Vagina (tissue), 2 donors: ENCODE measurements at regions not wholly inside any gene's neighbourhood (a gene's known extent, or its start where the extent isn't known, plus 50 kb on each side); places are given as distances from the start of the nearest gene placed in this dataset.

ENCODE experiments used
- DNase-seq, 2 donors: peaks; one replicate each; pipeline ENCODE4 v3.0.0-alpha.2; 2017; ENCODE audit errors: extremely low spot score in 2 of 2
- H3K27ac ChIP-seq: fragments of 200-600 bp; sonication (generic); one replicate; pipeline ENCODE4 v1.5.1; 2019
- H3K27me3 ChIP-seq: fragments of 200-600 bp; sonication (generic); one replicate; pipeline ENCODE4 v1.5.1; 2019
- H3K36me3 ChIP-seq, 2 donors: fragments of 200-600 bp; sonication (generic); one replicate each; pipeline ENCODE4 v1.5.1; 2017 to 2019
- H3K4me1 ChIP-seq: fragments of 200-600 bp; sonication (generic); one replicate; pipeline ENCODE4 v1.5.1; 2019
- H3K4me3 ChIP-seq, 2 donors: fragments of 200-600 bp; sonication (generic); 1 replicate in 1 of 2; 2 replicates in 1 of 2; pipeline ENCODE4 v1.5.1; 2016 to 2019
- H3K9me3 ChIP-seq: fragments of 200-600 bp; sonication (generic); one replicate; pipeline ENCODE4 v1.5.1; 2019
- POLR2A ChIP-seq, 2 donors: fragments of 450-650 bp; IDR thresholded peaks; one replicate each; pipeline ENCODE4 v1.6.1; 2017; ENCODE audit warnings: antibody characterized with exemption in 2 of 2, mild to moderate bottlenecking in 2 of 2, moderate library complexity in 2 of 2
- POLR2AphosphoS5 ChIP-seq, 2 donors: sonication (generic); formaldehyde crosslinking; IDR thresholded peaks; one replicate each; pipeline ENCODE4 v1.9.0; 2017; ENCODE audit warnings: antibody characterized with exemption in 2 of 2, mild to moderate bottlenecking in 2 of 2, low read depth in 1 of 2; ENCODE audit not compliant: insufficient read depth in 1 of 2
- intact Hi-C: fragments of 100-400 bp; cut with DNase I; formaldehyde crosslinking; loops from one replicate; pipeline ENCODE4 v1.15.1; 2023
- TF ChIP-seq, protein P1 (sequence below), 3 experiments: fragments of 450-650 bp in 2 of 3; fragments of 200-600 bp in 1 of 3; sonication (generic) in 1 of 3; IDR thresholded peaks; one replicate each; pipeline ENCODE4 v1.5.1; 2017 to 2019; ENCODE audit warnings: antibody characterized with exemption in 3 of 3, mild to moderate bottlenecking in 2 of 3, moderate library complexity in 2 of 3

DNA sequence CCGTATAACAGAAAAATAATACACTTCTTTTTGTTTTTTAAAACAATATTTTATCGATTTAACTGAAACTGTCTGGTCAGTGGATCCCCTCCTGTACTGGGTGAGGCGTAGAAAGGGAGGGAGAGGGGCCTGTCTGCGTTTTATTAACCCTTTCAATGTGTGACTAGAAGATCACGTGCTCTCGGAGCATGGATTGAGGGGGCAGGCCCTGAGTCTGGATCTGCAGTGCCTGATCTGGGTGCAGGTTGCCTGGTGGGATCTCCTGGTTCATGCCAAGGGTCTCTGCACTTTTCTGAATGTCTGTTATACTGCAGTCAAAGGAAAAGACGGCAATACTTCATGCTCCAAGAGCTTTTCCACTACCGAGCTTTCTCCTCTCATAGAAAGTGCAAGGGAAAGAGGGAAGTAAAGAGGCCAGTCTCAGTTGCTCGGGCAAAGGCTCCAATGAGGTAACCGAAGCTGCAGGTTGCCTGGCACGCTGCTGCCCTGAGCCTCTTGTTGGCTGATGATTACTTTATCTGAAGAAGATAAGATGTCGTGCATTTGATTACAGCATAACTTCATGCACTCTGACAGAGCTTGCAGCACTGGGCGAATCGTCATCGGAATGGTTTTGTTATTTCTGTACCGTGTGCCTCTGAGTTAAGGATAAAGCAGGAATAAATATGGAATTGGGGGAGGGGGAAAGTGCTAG is 167.5 kb upstream of the PMEPA1 start:
- Histone ChIP-seq H3K4me3 (no peak overlapping the region), H3K27ac (no peak overlapping the region), H3K4me1 (peaks cover 28% of the 10 kb centered on the region), H3K9me3 (no peaks in the 10 kb centered on the region), H3K36me3 (no peaks in the 10 kb centered on the region), H3K27me3 (no peaks in the 10 kb centered on the region)
- TF ChIP-seq POLR2A (IDR thresholded peaks at IDR 0.05) (no peak), POLR2AphosphoS5 (IDR thresholded peaks at IDR 0.05; ENCODE audit: insufficient read depth in 1 of 2, low read depth in 1 of 2) (no peak)
- TF ChIP-seq, protein P1, sequence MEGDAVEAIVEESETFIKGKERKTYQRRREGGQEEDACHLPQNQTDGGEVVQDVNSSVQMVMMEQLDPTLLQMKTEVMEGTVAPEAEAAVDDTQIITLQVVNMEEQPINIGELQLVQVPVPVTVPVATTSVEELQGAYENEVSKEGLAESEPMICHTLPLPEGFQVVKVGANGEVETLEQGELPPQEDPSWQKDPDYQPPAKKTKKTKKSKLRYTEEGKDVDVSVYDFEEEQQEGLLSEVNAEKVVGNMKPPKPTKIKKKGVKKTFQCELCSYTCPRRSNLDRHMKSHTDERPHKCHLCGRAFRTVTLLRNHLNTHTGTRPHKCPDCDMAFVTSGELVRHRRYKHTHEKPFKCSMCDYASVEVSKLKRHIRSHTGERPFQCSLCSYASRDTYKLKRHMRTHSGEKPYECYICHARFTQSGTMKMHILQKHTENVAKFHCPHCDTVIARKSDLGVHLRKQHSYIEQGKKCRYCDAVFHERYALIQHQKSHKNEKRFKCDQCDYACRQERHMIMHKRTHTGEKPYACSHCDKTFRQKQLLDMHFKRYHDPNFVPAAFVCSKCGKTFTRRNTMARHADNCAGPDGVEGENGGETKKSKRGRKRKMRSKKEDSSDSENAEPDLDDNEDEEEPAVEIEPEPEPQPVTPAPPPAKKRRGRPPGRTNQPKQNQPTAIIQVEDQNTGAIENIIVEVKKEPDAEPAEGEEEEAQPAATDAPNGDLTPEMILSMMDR (IDR thresholded peaks at IDR 0.05): no peak
- intact Hi-C loops: loop anchor here (10.0 kb wide), 1 partner anchor 298 kb away; no protein-coding TSS in a partner anchor
- peak; percentile 37 to 52 for DNase-seq

DNA sequence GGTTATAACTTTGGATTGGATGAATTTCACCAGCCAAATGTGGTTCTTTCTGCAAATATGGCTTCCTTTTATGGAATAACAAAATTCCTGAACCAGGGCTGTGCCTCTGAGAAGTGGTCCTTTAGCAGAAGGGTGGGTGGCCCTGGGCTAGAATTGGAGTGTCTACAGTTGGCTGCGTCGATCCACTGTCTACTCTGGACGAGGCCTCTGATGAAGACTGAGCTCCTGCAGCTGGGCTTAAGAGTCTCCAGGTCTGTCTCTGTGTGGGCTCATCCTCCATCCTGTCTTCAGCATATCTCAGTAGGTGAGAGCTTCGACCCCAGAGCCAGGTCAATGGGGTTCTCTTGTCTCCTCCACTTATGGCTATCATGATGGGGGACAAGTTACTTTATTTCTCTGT is 166.3 kb upstream of the PMEPA1 start:
- TF ChIP-seq POLR2A (IDR thresholded peaks at IDR 0.05) (no peak), POLR2AphosphoS5 (IDR thresholded peaks at IDR 0.05; ENCODE audit: insufficient read depth in 1 of 2, low read depth in 1 of 2) (no peak)
- TF ChIP-seq, protein P1 (IDR thresholded peaks at IDR 0.05): no peak
- intact Hi-C loops: loop anchor here (10.0 kb wide), 1 partner anchor 299 kb away; no protein-coding TSS in a partner anchor

DNA sequence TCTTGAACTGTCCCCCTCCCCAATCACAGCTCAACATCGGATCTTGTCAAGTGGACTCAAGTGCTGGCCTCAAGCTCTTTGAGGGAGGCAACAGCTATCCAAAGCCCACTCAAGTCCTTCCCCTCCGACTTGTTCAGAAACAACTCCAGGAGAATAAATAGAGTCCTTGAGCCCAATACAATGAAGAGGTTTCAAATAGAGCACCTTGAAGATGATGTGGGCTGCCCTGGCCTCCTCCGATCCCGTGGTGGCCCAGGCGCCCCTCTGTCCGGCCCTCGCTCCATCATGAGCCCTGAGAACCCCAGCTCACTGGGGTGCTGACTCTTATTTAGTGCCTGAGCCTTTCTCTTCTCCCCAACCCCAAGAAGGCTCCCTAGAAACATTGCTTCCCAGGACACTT is 164.3 kb upstream of the PMEPA1 start:
- no peaks in the 10 kb centered on the region for H3K27me3 ChIP-seq
- TF ChIP-seq POLR2A (IDR thresholded peaks at IDR 0.05): no peak
- no peak for TF ChIP-seq POLR2AphosphoS5 (IDR thresholded peaks at IDR 0.05; ENCODE audit: insufficient read depth in 1 of 2, low read depth in 1 of 2)
- TF ChIP-seq, protein P1 (IDR thresholded peaks at IDR 0.05): no peak
- no peak overlapping the region for H3K4me3 ChIP-seq
- intact Hi-C loops: loop anchor here (10.0 kb wide), 1 partner anchor 301 kb away; no protein-coding TSS in a partner anchor
- peaks cover 7% of the 10 kb centered on the region for H3K4me1 ChIP-seq
- peak in 1 of 2 donors; percentile 84 for DNase-seq
- H3K36me3 ChIP-seq: no peaks in the 10 kb centered on the region
- no peaks in the 10 kb centered on the region for H3K9me3 ChIP-seq
- H3K27ac ChIP-seq: no peak overlapping the region

More for the DNA sequence above, 166.3 kb upstream of the PMEPA1 start:
- Histone ChIP-seq H3K4me1 (peaks cover 17% of the 10 kb centered on the region), H3K36me3 (no peaks in the 10 kb centered on the region), H3K9me3 (no peaks in the 10 kb centered on the region), H3K27ac (no peak overlapping the region), H3K4me3 (no peak overlapping the region), H3K27me3 (no peaks in the 10 kb centered on the region)
- peak; percentile 52 to 56 for DNase-seq

DNA sequence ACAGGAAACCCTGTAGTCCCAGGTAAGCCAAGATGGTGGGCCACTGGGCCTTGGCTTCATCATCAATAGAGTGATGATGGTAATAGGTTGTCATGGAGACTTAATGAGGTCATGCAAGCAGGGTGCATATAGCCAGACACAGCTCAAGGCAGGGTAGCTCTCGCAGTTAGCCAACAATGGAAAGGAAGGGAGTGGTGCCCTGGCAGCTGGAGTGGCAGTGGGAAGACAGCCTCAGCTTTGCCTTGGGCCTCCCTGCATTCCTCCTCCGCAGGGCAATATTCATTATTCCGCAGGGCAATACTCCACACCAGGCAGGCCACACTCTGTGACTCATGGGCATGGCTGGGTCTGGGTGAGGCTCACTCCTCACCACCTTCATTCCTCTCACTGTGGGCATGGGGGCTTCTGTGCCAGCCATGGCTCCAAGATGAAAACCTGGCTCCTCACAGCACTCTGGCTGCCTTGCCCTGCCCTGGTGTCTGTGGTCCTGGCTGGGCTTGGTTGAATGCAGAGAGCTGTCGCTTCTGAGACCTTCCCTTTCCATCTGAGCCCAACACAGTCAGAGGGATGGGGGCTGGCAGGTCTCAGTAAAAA is 163.1 kb upstream of the PMEPA1 start:
- Histone ChIP-seq H3K36me3 (no peaks in the 10 kb centered on the region), H3K9me3 (no peaks in the 10 kb centered on the region), H3K4me1 (no peaks in the 10 kb centered on the region), H3K4me3 (no peak overlapping the region), H3K27me3 (no peaks in the 10 kb centered on the region), H3K27ac (no peak overlapping the region)
- intact Hi-C loops: loop anchor here (10.0 kb wide), 1 partner anchor 302 kb away; no protein-coding TSS in a partner anchor
- peak; percentile 58 to 72 for DNase-seq
- TF ChIP-seq, protein P1 (IDR thresholded peaks at IDR 0.05): no peak
- TF ChIP-seq POLR2AphosphoS5 (IDR thresholded peaks at IDR 0.05; ENCODE audit: insufficient read depth in 1 of 2, low read depth in 1 of 2) (no peak), POLR2A (IDR thresholded peaks at IDR 0.05) (no peak)

DNA sequence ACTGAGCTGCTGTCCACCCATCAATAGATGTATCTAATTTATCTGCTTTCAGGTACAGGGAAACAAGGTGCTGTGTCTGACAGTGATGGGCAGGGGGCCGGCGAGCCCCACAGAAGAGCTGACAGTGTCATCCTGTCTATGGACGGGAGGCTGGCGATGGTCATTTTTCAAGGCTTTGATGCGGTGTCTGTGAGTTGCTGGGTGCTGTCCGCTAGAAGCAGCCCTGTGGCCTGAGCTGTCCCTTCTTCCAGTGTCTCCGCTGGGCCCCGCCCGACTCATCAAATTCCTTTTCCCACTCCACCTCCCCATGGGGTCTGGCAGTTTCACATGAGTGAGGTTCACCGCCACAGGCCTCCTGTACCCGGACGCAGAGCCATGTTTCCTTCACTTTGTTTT is 161.4 kb upstream of the PMEPA1 start:
- no peaks in the 10 kb centered on the region for H3K9me3 ChIP-seq
- peaks cover 6% of the 10 kb centered on the region for H3K4me1 ChIP-seq
- no peaks in the 10 kb centered on the region for H3K27me3 ChIP-seq
- TF ChIP-seq POLR2AphosphoS5 (IDR thresholded peaks at IDR 0.05; ENCODE audit: insufficient read depth in 1 of 2, low read depth in 1 of 2) (no peak), POLR2A (IDR thresholded peaks at IDR 0.05) (no peak)
- TF ChIP-seq, protein P1 (IDR thresholded peaks at IDR 0.05): no peak
- DNase-seq: peak in 1 of 2 donors; percentile 40
- no peak overlapping the region for H3K27ac ChIP-seq
- intact Hi-C loops: loop anchor here (10.0 kb wide), 1 partner anchor 304 kb away; no protein-coding TSS in a partner anchor
- no peaks in the 10 kb centered on the region for H3K36me3 ChIP-seq
- H3K4me3 ChIP-seq: no peak overlapping the region
